ENCODE measurements at regions not wholly inside any gene's neighbourhood (a gene's known extent, or its start where the extent isn't known, plus 50 kb on each side); places are given as distances from the start of the nearest gene placed in this dataset.
"Not testable (repeated sequence)": the region's sequence is repeated elsewhere in the genome, so short reads cannot be mapped to it uniquely, and the experiment has no call there.

GRCh38 chr3:124133366-124133940, 141.5 kb upstream of the ROPN1 start:
- in situ Hi-C loops (cut with MboI; ENCODE audit: low sequenced_read_pairs) = no loop called here

GRCh38 chr3:124137216-124137615, 145.3 kb upstream of the ROPN1 start:
- in situ Hi-C loops (cut with MboI; ENCODE audit: low sequenced_read_pairs) = no loop called here

GRCh38 chr3:124138148-124138547, 146.2 kb upstream of the ROPN1 start:
- in situ Hi-C loops (cut with MboI; ENCODE audit: low sequenced_read_pairs) = no loop called here

GRCh38 chr3:124140746-124141145, 148.8 kb upstream of the ROPN1 start:
- in situ Hi-C loops (cut with MboI; ENCODE audit: low sequenced_read_pairs) = no loop called here

- in situ Hi-C loops (cut with MboI; ENCODE audit: low sequenced_read_pairs) = no loop called here
These were observed 150.6 kb upstream of the ROPN1 start for GRCh38 chr3:124142389-124142970.

- in situ Hi-C loops (cut with MboI; ENCODE audit: low sequenced_read_pairs) = no loop called here
These were observed 151.1 kb upstream of the ROPN1 start for GRCh38 chr3:124143047-124143446.

- in situ Hi-C loops (cut with MboI; ENCODE audit: low sequenced_read_pairs) = no loop called here
These were observed 152.3 kb upstream of the ROPN1 start for GRCh38 chr3:124144035-124144814.

- in situ Hi-C loops (cut with MboI; ENCODE audit: low sequenced_read_pairs) = no loop called here
These were observed 155.5 kb upstream of the ROPN1 start for GRCh38 chr3:124147429-124147828.

GRCh38 chr3:124147946-124148345, 156.0 kb upstream of the ROPN1 start:
- in situ Hi-C loops (cut with MboI; ENCODE audit: low sequenced_read_pairs) = no loop called here

- in situ Hi-C loops (cut with MboI; ENCODE audit: low sequenced_read_pairs) = no loop called here
These were observed 157.2 kb upstream of the ROPN1 start for GRCh38 chr3:124149081-124149480.

GRCh38 chr3:124149771-124150170, 157.8 kb upstream of the ROPN1 start:
- in situ Hi-C loops (cut with MboI; ENCODE audit: low sequenced_read_pairs) = no loop called here

GRCh38 chr3:124152891-124153290, 161.0 kb upstream of the ROPN1 start:
- in situ Hi-C loops (cut with MboI; ENCODE audit: low sequenced_read_pairs) = not testable (repeated sequence)

GRCh38 chr3:124156866-124157712, 165.2 kb upstream of the ROPN1 start:
- in situ Hi-C loops (cut with MboI; ENCODE audit: low sequenced_read_pairs) = no loop called here

GRCh38 chr3:124157748-124158147, 165.8 kb upstream of the ROPN1 start:
- in situ Hi-C loops (cut with MboI; ENCODE audit: low sequenced_read_pairs) = no loop called here

GRCh38 chr3:124158168-124158881, 166.4 kb upstream of the ROPN1 start:
- in situ Hi-C loops (cut with MboI; ENCODE audit: low sequenced_read_pairs) = no loop called here

GRCh38 chr3:124161448-124161847, 169.5 kb upstream of the ROPN1 start:
- in situ Hi-C loops (cut with MboI; ENCODE audit: low sequenced_read_pairs) = no loop called here

GRCh38 chr3:124163689-124164088, 171.8 kb upstream of the ROPN1 start:
- in situ Hi-C loops (cut with MboI; ENCODE audit: low sequenced_read_pairs) = no loop called here

- in situ Hi-C loops (cut with MboI; ENCODE audit: low sequenced_read_pairs) = no loop called here
These were observed 176.3 kb upstream of the ROPN1 start for GRCh38 chr3:124168271-124168670.

- in situ Hi-C loops (cut with MboI; ENCODE audit: low sequenced_read_pairs) = no loop called here
These were observed 180.4 kb upstream of the ROPN1 start for GRCh38 chr3:124172283-124172682.

GRCh38 chr3:124172816-124173215, 180.9 kb upstream of the ROPN1 start:
- in situ Hi-C loops (cut with MboI; ENCODE audit: low sequenced_read_pairs) = no loop called here

GRCh38 chr3:124174476-124174875, 182.6 kb upstream of the ROPN1 start:
- in situ Hi-C loops (cut with MboI; ENCODE audit: low sequenced_read_pairs) = no loop called here
